ENCODE measurements at regions not wholly inside any gene's neighbourhood (a gene's known extent, or its start where the extent isn't known, plus 50 kb on each side); places are given as distances from the start of the nearest gene placed in this dataset.

GRCh38 chr2:64795024-64795592 lies 141.4 kb upstream of the SERTAD2 start:
- no peak for TF ChIP-seq CTCF (IDR thresholded peaks at IDR 0.05)

DNA sequence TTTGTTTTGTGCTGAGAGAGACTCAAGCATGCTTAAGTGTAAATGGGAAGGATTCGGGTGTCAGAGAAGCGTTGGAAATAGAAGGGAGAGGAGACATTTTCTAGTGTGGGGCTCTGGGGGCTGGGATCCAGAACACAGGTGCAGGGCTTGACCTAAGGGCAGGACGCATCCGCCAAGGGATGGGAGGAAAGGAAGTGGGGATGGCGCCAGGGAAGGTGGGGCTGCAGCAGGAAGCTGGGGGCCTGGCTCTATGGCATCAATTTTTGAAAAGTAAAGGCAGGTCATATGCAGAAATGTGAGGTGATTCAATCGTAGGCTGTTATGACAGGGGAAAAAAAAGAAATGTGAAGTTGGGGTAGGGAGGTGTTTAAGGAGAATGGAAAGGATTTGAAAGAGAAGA lies 143.2 kb upstream of the SERTAD2 start:
- TF ChIP-seq CTCF (IDR thresholded peaks at IDR 0.05): no peak

GRCh38 chr2:64797881-64798575 lies 144.3 kb upstream of the SERTAD2 start:
- TF ChIP-seq CTCF (IDR thresholded peaks at IDR 0.05): no peak

DNA sequence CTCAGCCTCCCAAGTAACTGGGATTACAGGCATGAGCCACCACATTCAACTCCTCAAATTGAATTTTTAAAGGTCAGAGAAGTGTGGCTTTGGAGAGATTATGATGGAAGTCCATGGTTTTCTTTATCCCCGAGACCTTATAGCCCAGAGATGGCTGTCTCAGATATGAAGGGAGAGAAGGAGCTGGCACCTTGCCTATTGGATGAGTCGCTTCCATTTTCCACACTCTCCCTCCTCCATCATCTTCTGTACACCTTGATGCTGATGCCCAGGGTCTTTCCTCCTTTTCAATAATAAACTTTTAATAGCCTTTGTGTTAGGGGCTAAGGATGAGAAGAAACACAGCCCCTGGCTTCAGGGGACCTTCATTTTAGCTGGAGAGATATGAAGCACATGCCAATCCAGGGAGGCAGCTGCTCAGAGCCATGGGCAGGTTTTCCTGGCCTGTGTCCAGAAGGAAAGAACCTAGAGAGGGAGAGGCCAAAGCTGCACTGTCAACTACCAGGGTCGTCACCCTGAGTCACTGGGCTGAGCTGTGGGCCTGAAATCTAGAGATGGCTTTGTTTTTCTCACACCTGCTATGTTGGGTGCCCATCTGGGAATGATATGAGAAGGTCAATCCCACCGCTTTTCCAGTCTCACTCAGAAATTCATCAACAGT lies 146.0 kb upstream of the SERTAD2 start:
- TF ChIP-seq CTCF (IDR thresholded peaks at IDR 0.05): no peak

- TF ChIP-seq CTCF (IDR thresholded peaks at IDR 0.05): no peak
Observed at GRCh38 chr2:64803776-64804175, 150.1 kb upstream of the SERTAD2 start.

DNA sequence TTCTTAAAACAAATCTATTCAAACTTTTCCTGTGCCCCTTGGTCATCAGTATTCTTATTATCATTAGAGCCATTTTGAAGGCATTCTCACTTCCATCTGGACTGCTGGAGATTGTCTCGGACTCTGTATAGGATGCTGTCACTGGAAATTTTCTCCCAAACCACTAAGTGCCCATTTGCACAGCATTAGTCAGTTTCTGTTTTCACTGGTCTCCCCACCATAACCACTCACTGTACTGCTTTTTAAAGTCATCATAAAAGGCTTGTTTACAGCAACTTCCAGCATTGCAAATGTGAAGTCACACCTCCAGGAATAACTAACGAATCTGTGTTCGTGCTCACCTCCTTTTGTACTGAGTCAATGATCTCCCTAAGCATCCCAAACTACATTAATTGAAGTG lies 150.9 kb upstream of the SERTAD2 start:
- TF ChIP-seq CTCF (IDR thresholded peaks at IDR 0.05): no peak

- no peak for TF ChIP-seq CTCF (IDR thresholded peaks at IDR 0.05)
Observed at GRCh38 chr2:64807417-64807816, 153.7 kb upstream of the SERTAD2 start.
